HS-27A (cell line): ENCODE measurements at regions not wholly inside any gene's neighbourhood (a gene's known extent, or its start where the extent isn't known, plus 50 kb on each side); places are given as distances from the start of the nearest gene placed in this dataset.
"Not testable (repeated sequence)": the region's sequence is repeated elsewhere in the genome, so short reads cannot be mapped to it uniquely, and the experiment has no call there.

Source experiments
- DNase-seq: peaks from one replicate; pipeline ENCODE4 v3.0.0-alpha.2; 2012; ENCODE audit warnings: low read depth, missing footprints

GRCh38 chr16:9594047-9594446 is 502.6 kb downstream of the HAPSTR1 start:
- no peak for DNase-seq

- DNase-seq = no peak
Measured at GRCh38 chr16:9594946-9595345, 503.5 kb downstream of the HAPSTR1 start.

GRCh38 chr16:9595393-9595792 is 503.9 kb downstream of the HAPSTR1 start:
- DNase-seq = no peak

- DNase-seq = no peak
Measured at GRCh38 chr16:9596788-9597187, 505.3 kb downstream of the HAPSTR1 start.

- no peak for DNase-seq
Measured at GRCh38 chr16:9597967-9598730, 506.7 kb downstream of the HAPSTR1 start.

GRCh38 chr16:9598731-9599083 is 507.3 kb downstream of the HAPSTR1 start:
- no peak for DNase-seq

GRCh38 chr16:9599415-9600120 is 508.1 kb downstream of the HAPSTR1 start:
- no peak for DNase-seq

- no peak for DNase-seq
Measured at GRCh38 chr16:9602189-9602588, 510.7 kb downstream of the HAPSTR1 start.

GRCh38 chr16:9603316-9603715 is 511.9 kb downstream of the HAPSTR1 start:
- no peak for DNase-seq

GRCh38 chr16:9607515-9608230 is 516.2 kb downstream of the HAPSTR1 start:
- no peak for DNase-seq

GRCh38 chr16:9610727-9611126 is 519.3 kb downstream of the HAPSTR1 start:
- DNase-seq = no peak

GRCh38 chr16:9612267-9612666 is 520.8 kb downstream of the HAPSTR1 start:
- DNase-seq = no peak

GRCh38 chr16:9614389-9614788 is 522.9 kb downstream of the HAPSTR1 start:
- no peak for DNase-seq

- no peak for DNase-seq
Measured at GRCh38 chr16:9622268-9622667, 530.8 kb downstream of the HAPSTR1 start.

- no peak for DNase-seq
Measured at GRCh38 chr16:9625122-9625521, 533.7 kb downstream of the HAPSTR1 start.

GRCh38 chr16:9627427-9627826 is 536.0 kb downstream of the HAPSTR1 start:
- DNase-seq = no peak

GRCh38 chr16:9630119-9630518 is 538.7 kb downstream of the HAPSTR1 start:
- no peak for DNase-seq

- no peak for DNase-seq
Measured at GRCh38 chr16:9630985-9631384, 539.5 kb downstream of the HAPSTR1 start.

- DNase-seq = no peak
Measured at GRCh38 chr16:9633844-9634243, 542.4 kb downstream of the HAPSTR1 start.

- not testable (repeated sequence) for DNase-seq
Measured at GRCh38 chr16:9635150-9635720, 543.8 kb downstream of the HAPSTR1 start.

- no peak for DNase-seq
Measured at GRCh38 chr16:9644258-9644657, 538.0 kb downstream of the GRIN2A start.

- DNase-seq = no peak
Measured at GRCh38 chr16:9645911-9646310, 536.3 kb downstream of the GRIN2A start.
